Colonic mucosa (tissue), 4 donors: ENCODE measurements at regions not wholly inside any gene's neighbourhood (a gene's known extent, or its start where the extent isn't known, plus 50 kb on each side); places are given as distances from the start of the nearest gene placed in this dataset.
"Not testable (repeated sequence)": the region's sequence is repeated elsewhere in the genome, so short reads cannot be mapped to it uniquely, and the experiment has no call there.

Experiments
- DNase-seq: peaks from one replicate; pipeline ENCODE4 v3.0.0-alpha.2; 2020
- H3K27ac ChIP-seq: fragments of 200-600 bp; one replicate; pipeline ENCODE4 v1.8.0; 2021
- H3K27me3 ChIP-seq: fragments of 200-600 bp; one replicate; pipeline ENCODE4 v1.8.0; 2021
- H3K36me3 ChIP-seq: fragments of 200-600 bp; one replicate; pipeline ENCODE4 v1.8.0; 2021
- H3K4me1 ChIP-seq: fragments of 200-600 bp; one replicate; pipeline ENCODE4 v1.8.0; 2021; ENCODE audit warnings: mild to moderate bottlenecking
- H3K4me3 ChIP-seq: fragments of 200-600 bp; one replicate; pipeline ENCODE4 v1.8.0; 2021
- H3K9ac ChIP-seq, 2 donors: one replicate each; pipeline ENCODE4 v1.7.0; 2013; ENCODE audit warnings: control low read depth in 2 of 2, low read depth in 2 of 2, low read length in 2 of 2
- H3K9me3 ChIP-seq: fragments of 200-600 bp; one replicate; pipeline ENCODE4 v1.8.0; 2021
- intact Hi-C: fragments of 100-400 bp; cut with DNase I; formaldehyde crosslinking; loops from one replicate; pipeline ENCODE4 v1.14.1; 2022
- TF ChIP-seq, protein P1 (sequence below): fragments of 200-600 bp; IDR thresholded peaks from one replicate; pipeline ENCODE4 v1.8.0; 2022; ENCODE audit warnings: antibody characterized with exemption, mild to moderate bottlenecking
- donor health status: healthy.
- donor health status: DM: no; HTN: no; CAD: no.
- donor health status: DM: no; HTN: no; CAD: no.

DNA sequence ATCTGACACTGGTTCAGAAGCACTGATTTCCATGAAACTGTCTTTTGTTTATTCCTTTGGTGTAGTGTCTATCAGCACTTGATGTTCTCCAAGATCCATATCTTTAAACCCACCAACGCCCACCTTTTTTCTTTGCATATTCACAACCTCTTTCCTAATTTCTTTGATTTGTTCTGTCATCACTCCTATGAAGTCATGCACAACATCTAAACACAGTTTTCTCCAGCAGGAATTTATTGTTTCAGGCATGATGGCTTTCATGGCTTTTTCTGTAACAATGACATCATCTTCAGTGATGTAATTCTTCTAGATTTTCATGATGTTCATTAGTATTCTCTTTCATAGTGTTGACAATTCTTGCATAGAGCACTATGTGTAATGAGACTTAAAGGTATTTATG, 219.6 kb upstream of the POU1F1 start:
- no peak overlapping the region for H3K4me3 ChIP-seq
- no peak for DNase-seq
- H3K27ac ChIP-seq, result no peak overlapping the region
- no peaks in the 10 kb centered on the region for H3K9me3 ChIP-seq
- H3K36me3 ChIP-seq, result no peaks in the 10 kb centered on the region
- H3K4me1 ChIP-seq, result no peaks in the 10 kb centered on the region
- no peak overlapping the region for H3K9ac ChIP-seq
- TF ChIP-seq, protein P1, sequence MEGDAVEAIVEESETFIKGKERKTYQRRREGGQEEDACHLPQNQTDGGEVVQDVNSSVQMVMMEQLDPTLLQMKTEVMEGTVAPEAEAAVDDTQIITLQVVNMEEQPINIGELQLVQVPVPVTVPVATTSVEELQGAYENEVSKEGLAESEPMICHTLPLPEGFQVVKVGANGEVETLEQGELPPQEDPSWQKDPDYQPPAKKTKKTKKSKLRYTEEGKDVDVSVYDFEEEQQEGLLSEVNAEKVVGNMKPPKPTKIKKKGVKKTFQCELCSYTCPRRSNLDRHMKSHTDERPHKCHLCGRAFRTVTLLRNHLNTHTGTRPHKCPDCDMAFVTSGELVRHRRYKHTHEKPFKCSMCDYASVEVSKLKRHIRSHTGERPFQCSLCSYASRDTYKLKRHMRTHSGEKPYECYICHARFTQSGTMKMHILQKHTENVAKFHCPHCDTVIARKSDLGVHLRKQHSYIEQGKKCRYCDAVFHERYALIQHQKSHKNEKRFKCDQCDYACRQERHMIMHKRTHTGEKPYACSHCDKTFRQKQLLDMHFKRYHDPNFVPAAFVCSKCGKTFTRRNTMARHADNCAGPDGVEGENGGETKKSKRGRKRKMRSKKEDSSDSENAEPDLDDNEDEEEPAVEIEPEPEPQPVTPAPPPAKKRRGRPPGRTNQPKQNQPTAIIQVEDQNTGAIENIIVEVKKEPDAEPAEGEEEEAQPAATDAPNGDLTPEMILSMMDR, result no peak
- no peaks in the 10 kb centered on the region for H3K27me3 ChIP-seq
- intact Hi-C loops, result no loop called here

DNA sequence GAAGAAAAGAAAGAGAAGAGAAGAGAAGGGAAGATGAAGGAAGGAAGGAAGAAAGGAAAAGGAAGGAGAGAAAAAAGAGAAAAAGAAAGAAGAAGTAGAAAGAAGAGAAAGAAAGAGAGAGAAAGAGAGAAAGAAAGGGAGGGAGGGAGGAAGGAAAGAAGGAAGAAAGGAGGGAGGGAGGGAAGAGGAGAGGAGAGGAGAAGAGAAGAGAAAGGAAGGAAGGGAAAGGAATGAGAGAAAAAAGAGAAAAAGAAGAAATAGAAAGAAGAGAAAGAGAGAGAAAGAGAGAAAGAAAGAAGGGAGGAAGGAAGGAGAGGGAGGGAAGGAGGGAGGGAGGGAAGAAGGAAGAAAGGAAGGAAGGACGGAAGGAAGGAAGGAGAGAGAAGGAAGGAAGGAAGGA, 217.9 kb upstream of the POU1F1 start:
- intact Hi-C loops, result no loop called here
- TF ChIP-seq, protein P1, result no peak

DNA sequence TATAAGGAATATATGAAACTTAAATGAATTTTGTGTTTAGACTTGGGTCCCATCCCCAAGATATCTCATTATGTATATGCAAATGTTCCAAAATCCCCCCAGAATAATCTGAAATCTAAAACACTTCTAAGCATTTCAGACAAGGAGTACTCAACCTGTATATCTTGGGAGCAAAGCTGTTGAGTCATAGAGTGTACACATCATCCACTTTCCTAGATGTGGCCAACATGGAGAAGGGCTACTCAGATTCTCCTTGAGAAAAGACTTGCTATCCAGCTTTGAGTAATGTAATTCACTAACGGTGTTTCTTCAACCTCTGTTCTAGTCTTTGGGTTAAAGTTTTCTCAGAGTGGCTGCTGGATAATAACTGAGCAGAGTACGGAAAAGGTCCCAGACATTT, 215.5 kb upstream of the POU1F1 start:
- TF ChIP-seq, protein P1, result no peak
- H3K9me3 ChIP-seq, result no peaks in the 10 kb centered on the region
- no peaks in the 10 kb centered on the region for H3K27me3 ChIP-seq
- no peak overlapping the region for H3K27ac ChIP-seq
- no peak overlapping the region for H3K4me3 ChIP-seq
- H3K4me1 ChIP-seq, result no peaks in the 10 kb centered on the region
- no peaks in the 10 kb centered on the region for H3K36me3 ChIP-seq
- no peak overlapping the region for H3K9ac ChIP-seq
- intact Hi-C loops, result no loop called here
- no peak for DNase-seq

More for the DNA sequence above, 217.9 kb upstream of the POU1F1 start:
- DNase-seq, result no peak
- Histone ChIP-seq H3K27ac (no peak overlapping the region), H3K36me3 (no peaks in the 10 kb centered on the region), H3K9ac (no peak overlapping the region), H3K9me3 (no peaks in the 10 kb centered on the region), H3K27me3 (no peaks in the 10 kb centered on the region), H3K4me3 (no peak overlapping the region), H3K4me1 (no peaks in the 10 kb centered on the region)

DNA sequence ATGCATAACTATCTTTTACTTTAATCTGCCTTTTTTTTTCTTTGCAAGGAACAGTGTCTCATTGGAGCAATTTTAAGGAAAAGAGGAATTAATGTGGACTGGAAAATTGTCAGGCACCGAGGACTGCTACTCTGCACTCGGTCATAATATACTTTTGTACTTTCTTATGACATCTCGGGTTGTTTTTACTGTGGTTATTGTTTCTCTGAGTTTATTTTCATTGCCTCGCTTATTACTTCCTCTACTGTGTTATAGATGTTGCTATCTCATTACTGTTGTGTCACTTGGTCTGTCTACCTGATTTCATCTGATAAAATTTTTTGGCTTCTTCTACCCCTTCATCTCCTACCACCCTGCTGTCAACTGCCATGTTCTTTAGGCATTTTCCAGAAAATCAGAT, 213.5 kb upstream of the POU1F1 start:
- Histone ChIP-seq H3K27me3 (no peaks in the 10 kb centered on the region), H3K36me3 (no peaks in the 10 kb centered on the region), H3K9ac (no peak overlapping the region), H3K4me3 (no peak overlapping the region), H3K27ac (no peak overlapping the region), H3K4me1 (no peaks in the 10 kb centered on the region), H3K9me3 (no peaks in the 10 kb centered on the region)
- DNase-seq, result no peak
- TF ChIP-seq, protein P1, result no peak
- intact Hi-C loops, result no loop called here

DNA sequence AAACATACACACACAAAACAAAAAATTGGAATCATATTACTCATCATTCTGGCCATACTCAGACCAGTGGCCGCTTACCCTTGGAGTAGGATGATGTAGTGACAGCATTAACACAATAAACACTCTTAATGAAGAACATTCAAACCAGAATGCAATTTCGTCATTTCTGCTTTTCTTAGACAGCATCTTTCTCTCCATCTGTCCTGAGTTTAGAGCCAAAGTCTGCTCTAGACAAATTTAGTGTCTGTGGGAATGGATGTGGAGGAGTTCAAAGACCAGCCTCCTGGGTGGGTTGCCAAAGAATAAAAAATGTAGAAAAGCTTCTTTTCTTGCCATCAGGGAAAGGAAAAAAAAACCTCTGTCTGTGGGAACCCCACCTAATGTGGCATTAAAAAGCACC, 212.4 kb upstream of the POU1F1 start:
- TF ChIP-seq, protein P1, result no peak
- no peak overlapping the region for H3K27ac ChIP-seq
- H3K27me3 ChIP-seq, result no peaks in the 10 kb centered on the region
- H3K4me1 ChIP-seq, result no peaks in the 10 kb centered on the region
- DNase-seq, result no peak
- no peak overlapping the region for H3K4me3 ChIP-seq
- no peaks in the 10 kb centered on the region for H3K36me3 ChIP-seq
- no peaks in the 10 kb centered on the region for H3K9me3 ChIP-seq
- H3K9ac ChIP-seq, result no peak overlapping the region
- intact Hi-C loops, result no loop called here

DNA sequence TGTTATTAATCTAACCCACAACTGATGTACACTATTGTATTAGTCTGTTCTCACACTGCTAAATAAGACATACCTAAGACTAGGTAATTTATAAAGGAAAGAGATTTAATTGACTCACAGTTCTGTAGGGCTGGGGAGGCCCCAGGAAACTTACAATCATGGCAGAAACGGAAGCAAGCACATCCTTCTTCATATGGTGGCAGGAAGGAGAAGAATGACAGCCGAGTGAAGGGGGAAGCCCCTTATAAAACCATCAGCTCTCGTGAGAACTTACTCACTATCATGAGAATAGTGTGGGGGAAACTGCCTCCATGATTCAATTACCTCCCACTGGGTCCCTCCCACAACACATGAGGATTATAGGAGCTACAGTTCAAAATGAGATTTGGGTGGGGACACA, 210.3 kb upstream of the POU1F1 start:
- H3K4me1 ChIP-seq, DNase-seq, H3K9ac ChIP-seq, H3K9me3 ChIP-seq, H3K36me3 ChIP-seq, H3K27me3 ChIP-seq, H3K4me3 ChIP-seq, H3K27ac ChIP-seq, intact Hi-C loops: not testable (repeated sequence)
